Activated CD8-positive, alpha-beta memory T cell treated with anti-CD3 and anti-CD28 coated beads, Interleukin-2, amount 10 ng/mL, durations not matched to agents 7 days and 5 days (primary cell): ENCODE measurements at regions not wholly inside any gene's neighbourhood (a gene's known extent, or its start where the extent isn't known, plus 50 kb on each side); places are given as distances from the start of the nearest gene placed in this dataset.

Source experiments
- ATAC-seq: fragments of 150-1000 bp; cut with Tn5 transposase; one replicate; pipeline ENCODE4 v1.10.0; 2021; ENCODE audit warnings: moderate library complexity
- CTCF ChIA-PET: fragments of 350-600 bp; sonication (Branson Sonifier 250); formaldehyde crosslinking; loops from one replicate; lab custom pipeline; 2021; ENCODE audit warnings: antibody characterized with exemption; lab: Charles Lee
- DNase-seq: peaks from one replicate; pipeline ENCODE4 v3.0.0-alpha.2; 2020
- H3K27ac Mint-ChIP-seq: one replicate; pipeline ENCODE4 v1.8.0; 2021; ENCODE audit warnings: mild to moderate bottlenecking, mixed read lengths
- H3K27me3 Mint-ChIP-seq: one replicate; pipeline ENCODE4 v1.8.0; 2021; ENCODE audit warnings: mixed read lengths
- H3K36me3 Mint-ChIP-seq: one replicate; pipeline ENCODE4 v1.8.0; 2021; ENCODE audit warnings: mild to moderate bottlenecking, mixed read lengths
- H3K4me1 Mint-ChIP-seq: one replicate; pipeline ENCODE4 v1.8.0; 2021; ENCODE audit warnings: mixed read lengths
- H3K4me3 Mint-ChIP-seq: one replicate; pipeline ENCODE4 v1.8.0; 2021; ENCODE audit warnings: mild to moderate bottlenecking, moderate library complexity, mixed read lengths
- H3K9me3 Mint-ChIP-seq: one replicate; pipeline ENCODE4 v1.8.0; 2022; ENCODE audit warnings: low read depth, mixed read lengths

- H3K9me3 Mint-ChIP-seq, result no peaks in the 10 kb centered on the region
- ATAC-seq, result no peak
- H3K27me3 Mint-ChIP-seq, result no peaks in the 10 kb centered on the region
- DNase-seq, result no peak
- H3K27ac Mint-ChIP-seq, result no peak overlapping the region
- H3K36me3 Mint-ChIP-seq, result no peaks in the 10 kb centered on the region
- H3K4me3 Mint-ChIP-seq, result no peak overlapping the region
- CTCF ChIA-PET, result no interaction called here
- H3K4me1 Mint-ChIP-seq, result no peaks in the 10 kb centered on the region
These were observed 455.9 kb upstream of the UBE2E3 start for GRCh38 chr2:180524499-180524898.

DNA sequence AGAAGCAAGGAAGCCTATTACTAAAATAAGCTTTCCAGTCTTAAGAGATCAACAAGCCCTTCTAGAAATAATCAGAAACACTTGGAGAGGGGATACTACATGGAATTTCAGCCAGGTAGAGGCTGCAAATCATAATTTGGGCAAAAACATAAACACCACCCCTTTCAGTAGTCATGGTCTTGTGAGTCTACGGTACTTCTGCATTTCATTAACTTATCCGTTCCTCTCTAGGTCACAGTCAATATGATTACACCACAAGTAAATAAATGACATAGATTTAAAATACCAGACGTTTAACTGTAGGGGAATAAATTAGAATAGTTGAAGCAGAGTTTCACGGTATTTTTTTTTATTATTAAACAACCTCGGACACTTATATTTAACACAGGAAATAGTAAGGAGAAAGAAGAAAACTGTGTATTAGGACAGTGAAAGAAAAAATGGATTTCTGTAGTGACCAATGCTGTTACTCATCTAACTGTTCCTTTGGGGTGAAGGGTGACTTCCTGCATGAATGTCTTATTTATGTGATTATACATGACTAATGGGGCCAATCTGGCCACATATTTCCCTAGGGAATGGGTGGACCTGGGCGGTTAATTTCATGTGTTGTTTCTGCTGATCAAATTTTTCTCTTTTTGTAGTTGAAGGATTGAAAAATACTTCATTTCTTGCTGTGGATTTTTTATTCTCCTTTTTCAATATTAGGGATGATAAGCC lies 456.6 kb upstream of the UBE2E3 start:
- H3K27ac Mint-ChIP-seq, result no peak overlapping the region
- no peak overlapping the region for H3K4me3 Mint-ChIP-seq
- no peaks in the 10 kb centered on the region for H3K9me3 Mint-ChIP-seq
- DNase-seq, result no peak
- ATAC-seq, result no peak
- H3K27me3 Mint-ChIP-seq, result no peaks in the 10 kb centered on the region
- CTCF ChIA-PET, result no interaction called here
- no peaks in the 10 kb centered on the region for H3K4me1 Mint-ChIP-seq
- H3K36me3 Mint-ChIP-seq, result no peaks in the 10 kb centered on the region

DNA sequence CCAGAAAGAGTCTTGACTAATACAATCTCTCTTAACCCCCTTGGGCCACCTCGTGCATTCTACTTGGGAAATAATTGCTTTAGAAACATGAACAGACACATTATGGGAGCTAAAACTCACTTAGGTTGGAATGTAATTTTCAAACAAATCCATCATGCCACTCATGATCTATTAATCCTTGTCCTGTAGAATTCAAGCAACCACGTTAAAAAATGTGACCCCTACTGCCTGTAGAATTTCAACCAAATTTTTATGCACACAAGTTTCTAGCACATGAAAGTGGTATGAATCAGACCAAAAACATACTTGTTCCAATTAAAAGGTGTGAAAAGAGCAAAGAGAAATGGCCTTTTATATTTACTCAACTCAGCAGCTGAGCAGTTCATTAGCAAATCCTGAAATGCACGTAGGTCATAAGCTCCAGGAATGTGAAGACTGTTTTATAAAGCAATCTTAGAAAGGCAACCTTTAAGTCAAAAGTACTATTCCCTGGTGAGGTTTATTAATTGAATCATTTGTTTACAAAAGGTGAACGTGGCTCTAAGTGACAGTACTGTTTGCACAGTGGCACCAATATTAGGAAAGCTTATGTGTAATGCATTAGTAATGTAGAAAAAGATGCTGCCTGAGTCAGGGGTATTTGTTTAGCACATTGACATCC lies 459.4 kb upstream of the UBE2E3 start:
- ATAC-seq, result no peak
- H3K4me3 Mint-ChIP-seq, result no peak overlapping the region
- no peaks in the 10 kb centered on the region for H3K27me3 Mint-ChIP-seq
- no peaks in the 10 kb centered on the region for H3K36me3 Mint-ChIP-seq
- no peaks in the 10 kb centered on the region for H3K9me3 Mint-ChIP-seq
- H3K4me1 Mint-ChIP-seq, result no peaks in the 10 kb centered on the region
- no peak for DNase-seq
- CTCF ChIA-PET, result no interaction called here
- no peak overlapping the region for H3K27ac Mint-ChIP-seq

- CTCF ChIA-PET, result no interaction called here
- Mint-ChIP-seq H3K27ac (no peak overlapping the region), H3K36me3 (no peaks in the 10 kb centered on the region), H3K27me3 (no peaks in the 10 kb centered on the region), H3K4me1 (no peaks in the 10 kb centered on the region), H3K4me3 (no peak overlapping the region), H3K9me3 (no peaks in the 10 kb centered on the region)
- ATAC-seq (no peak), DNase-seq (no peak)
These were observed 460.2 kb upstream of the UBE2E3 start for GRCh38 chr2:180520206-180520605.

DNA sequence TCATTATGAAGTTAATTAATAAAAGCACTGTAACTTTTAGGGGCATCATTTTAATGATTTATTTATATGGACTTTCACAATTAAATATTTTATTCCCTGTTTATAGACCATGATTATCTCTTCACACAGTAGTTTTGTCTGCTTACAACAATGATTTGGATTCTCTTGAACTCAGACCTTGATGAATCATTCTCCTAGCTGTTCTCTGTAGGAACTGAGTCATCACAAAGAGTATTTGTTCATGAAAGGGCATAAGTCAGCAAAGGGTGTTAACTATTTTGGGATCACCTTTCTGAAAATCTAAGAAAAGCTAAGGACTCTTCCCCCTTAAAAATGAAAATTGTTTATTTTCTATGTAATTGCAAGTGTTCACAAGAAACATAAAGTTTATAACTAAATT lies 461.1 kb upstream of the UBE2E3 start:
- DNase-seq, result no peak
- Mint-ChIP-seq H3K27me3 (no peaks in the 10 kb centered on the region), H3K4me1 (no peaks in the 10 kb centered on the region), H3K27ac (no peak overlapping the region), H3K36me3 (no peaks in the 10 kb centered on the region), H3K9me3 (no peaks in the 10 kb centered on the region), H3K4me3 (no peak overlapping the region)
- CTCF ChIA-PET, result no interaction called here
- no peak for ATAC-seq

- no peak for DNase-seq
- H3K36me3 Mint-ChIP-seq, result no peaks in the 10 kb centered on the region
- H3K4me3 Mint-ChIP-seq, result no peak overlapping the region
- no peaks in the 10 kb centered on the region for H3K4me1 Mint-ChIP-seq
- no peaks in the 10 kb centered on the region for H3K27me3 Mint-ChIP-seq
- no peak for ATAC-seq
- no peak overlapping the region for H3K27ac Mint-ChIP-seq
- CTCF ChIA-PET, result no interaction called here
- no peaks in the 10 kb centered on the region for H3K9me3 Mint-ChIP-seq
These were observed 464.2 kb upstream of the UBE2E3 start for GRCh38 chr2:180516232-180516631.

GRCh38 chr2:180513389-180513788 lies 467.0 kb upstream of the UBE2E3 start:
- Mint-ChIP-seq H3K4me3 (no peak overlapping the region), H3K9me3 (no peaks in the 10 kb centered on the region), H3K4me1 (no peaks in the 10 kb centered on the region), H3K27me3 (no peaks in the 10 kb centered on the region), H3K36me3 (no peaks in the 10 kb centered on the region), H3K27ac (no peak overlapping the region)
- DNase-seq (no peak), ATAC-seq (no peak)
- CTCF ChIA-PET, result no interaction called here

DNA sequence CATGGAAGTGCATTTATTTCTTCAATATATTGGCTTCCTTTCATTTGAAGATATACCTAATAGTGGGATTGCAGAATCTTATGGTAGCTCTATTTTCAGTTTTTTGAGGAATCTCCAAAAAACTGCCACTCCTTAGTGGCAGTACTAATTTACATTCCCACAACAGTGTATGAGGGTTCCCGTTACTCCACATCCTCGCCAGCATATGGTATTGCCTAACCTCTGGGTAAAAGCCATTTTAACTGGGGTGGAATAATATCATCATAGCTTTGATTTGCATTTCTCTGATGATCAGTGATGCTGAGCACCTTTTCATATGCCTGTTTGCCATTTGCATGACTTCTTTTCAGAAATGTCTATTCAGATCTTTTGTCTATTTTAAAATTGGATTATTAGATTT lies 471.9 kb upstream of the UBE2E3 start:
- Mint-ChIP-seq H3K27ac (no peak overlapping the region), H3K9me3 (no peaks in the 10 kb centered on the region)

GRCh38 chr2:180507028-180507427 lies 473.4 kb upstream of the UBE2E3 start:
- Mint-ChIP-seq H3K4me1 (no peaks in the 10 kb centered on the region), H3K27ac (no peak overlapping the region), H3K9me3 (no peaks in the 10 kb centered on the region), H3K27me3 (no peaks in the 10 kb centered on the region), H3K36me3 (no peaks in the 10 kb centered on the region), H3K4me3 (no peak overlapping the region)
- CTCF ChIA-PET, result no interaction called here
- DNase-seq, result no peak
- no peak for ATAC-seq

More for the DNA sequence above, 471.9 kb upstream of the UBE2E3 start:
- DNase-seq, result no peak
- CTCF ChIA-PET, result interaction anchor here (0.7 kb wide), 1 partner anchor 542 kb away, joined by 4 read pairs; no protein-coding TSS in a partner anchor
- Mint-ChIP-seq H3K4me1 (no peaks in the 10 kb centered on the region), H3K27me3 (no peaks in the 10 kb centered on the region), H3K4me3 (no peak overlapping the region), H3K36me3 (no peaks in the 10 kb centered on the region)
- ATAC-seq, result no peak

DNA sequence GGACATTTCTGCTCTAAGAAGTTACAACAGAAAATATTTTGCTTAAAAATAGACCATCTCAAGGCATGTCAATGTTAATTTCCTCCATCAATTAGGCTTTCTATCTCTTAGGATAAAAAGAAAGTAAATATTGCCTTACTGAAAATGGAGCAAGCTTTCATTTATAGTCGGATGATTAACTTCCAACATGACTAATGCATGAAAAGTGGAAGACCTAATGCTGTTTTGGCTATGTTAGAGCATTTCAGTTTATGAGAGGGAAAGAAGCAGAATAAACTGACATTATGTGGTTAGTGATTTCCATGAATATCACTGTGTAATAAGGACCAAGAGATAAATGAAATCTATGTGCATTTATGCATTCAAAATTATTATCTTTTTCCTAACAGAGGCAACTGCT lies 475.2 kb upstream of the UBE2E3 start:
- ATAC-seq, result no peak

DNA sequence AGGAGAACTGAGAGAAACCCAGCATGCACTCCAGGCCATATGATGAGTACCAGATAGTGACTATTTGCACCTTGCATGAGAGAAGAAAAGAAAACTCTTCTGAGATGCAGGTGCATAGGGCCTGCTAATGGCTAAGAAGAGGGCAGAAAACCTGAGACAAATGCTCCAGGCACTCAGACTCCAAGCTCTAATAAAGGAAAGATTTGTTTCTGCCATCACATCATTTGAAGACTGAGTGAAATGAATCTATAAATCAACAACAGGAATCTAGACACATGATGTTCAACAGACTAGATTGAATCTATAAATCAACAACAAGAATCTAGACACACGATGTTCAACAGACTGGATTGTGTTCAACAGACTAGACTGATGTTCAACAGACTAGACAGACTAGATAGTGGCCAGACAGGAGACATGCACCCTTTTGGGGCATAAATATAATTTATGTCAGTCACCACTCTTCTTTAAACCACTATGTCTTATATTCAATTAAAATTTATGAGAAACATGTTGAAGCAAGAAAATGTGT lies 482.7 kb upstream of the UBE2E3 start:
- H3K27ac Mint-ChIP-seq, result no peak overlapping the region
- no peaks in the 10 kb centered on the region for H3K4me1 Mint-ChIP-seq
- H3K36me3 Mint-ChIP-seq, result no peaks in the 10 kb centered on the region
- H3K9me3 Mint-ChIP-seq, result no peaks in the 10 kb centered on the region
- H3K4me3 Mint-ChIP-seq, result no peak overlapping the region
- CTCF ChIA-PET, result no interaction called here
- no peak for DNase-seq
- H3K27me3 Mint-ChIP-seq, result no peaks in the 10 kb centered on the region
- ATAC-seq, result no peak

More for the DNA sequence above, 475.2 kb upstream of the UBE2E3 start:
- no peak for DNase-seq
- Mint-ChIP-seq H3K27ac (no peak overlapping the region), H3K4me3 (no peak overlapping the region), H3K27me3 (no peaks in the 10 kb centered on the region), H3K36me3 (no peaks in the 10 kb centered on the region), H3K9me3 (no peaks in the 10 kb centered on the region), H3K4me1 (no peaks in the 10 kb centered on the region)
- CTCF ChIA-PET, result no interaction called here

- DNase-seq, result no peak
- Mint-ChIP-seq H3K27ac (no peak overlapping the region), H3K4me1 (no peaks in the 10 kb centered on the region), H3K9me3 (no peaks in the 10 kb centered on the region), H3K27me3 (no peaks in the 10 kb centered on the region), H3K4me3 (no peak overlapping the region), H3K36me3 (no peaks in the 10 kb centered on the region)
- no peak for ATAC-seq
- CTCF ChIA-PET, result no interaction called here
These were observed 484.8 kb upstream of the UBE2E3 start for GRCh38 chr2:180495606-180496005.

DNA sequence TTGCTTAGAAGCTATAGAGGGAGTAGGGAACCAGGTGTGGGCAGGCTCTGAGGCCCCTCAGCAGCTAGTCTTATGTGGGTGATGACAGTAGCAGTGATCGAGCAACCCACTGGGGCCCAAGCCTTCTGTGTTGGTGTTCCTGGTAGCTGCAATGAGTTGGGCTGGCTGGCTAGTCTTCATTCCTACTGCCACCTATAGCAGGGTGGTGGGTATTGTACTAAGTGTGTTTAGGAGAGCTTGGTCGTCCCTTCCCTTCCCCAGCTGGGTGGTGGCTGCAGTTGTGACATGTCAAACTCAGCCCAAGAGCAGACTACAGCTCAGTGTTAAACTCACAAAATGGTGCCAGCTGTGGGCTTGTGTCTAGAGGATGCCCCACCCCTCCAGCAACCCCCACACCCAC lies 486.1 kb upstream of the UBE2E3 start:
- Mint-ChIP-seq H3K27me3 (no peaks in the 10 kb centered on the region), H3K9me3 (no peaks in the 10 kb centered on the region), H3K36me3 (no peaks in the 10 kb centered on the region), H3K4me3 (no peak overlapping the region), H3K4me1 (no peaks in the 10 kb centered on the region), H3K27ac (no peak overlapping the region)
- no peak for DNase-seq
- CTCF ChIA-PET, result no interaction called here
- no peak for ATAC-seq

GRCh38 chr2:180482696-180483095 lies 475.6 kb upstream of the CWC22 start:
- CTCF ChIA-PET, result no interaction called here
- no peaks in the 10 kb centered on the region for H3K9me3 Mint-ChIP-seq
- no peaks in the 10 kb centered on the region for H3K27me3 Mint-ChIP-seq
- H3K4me3 Mint-ChIP-seq, result no peak overlapping the region
- H3K36me3 Mint-ChIP-seq, result no peaks in the 10 kb centered on the region
- DNase-seq (no peak), ATAC-seq (no peak)
- no peak overlapping the region for H3K27ac Mint-ChIP-seq
- no peaks in the 10 kb centered on the region for H3K4me1 Mint-ChIP-seq
